ENCODE measurements at regions not wholly inside any gene's neighbourhood (a gene's known extent, or its start where the extent isn't known, plus 50 kb on each side); places are given as distances from the start of the nearest gene placed in this dataset.

DNA sequence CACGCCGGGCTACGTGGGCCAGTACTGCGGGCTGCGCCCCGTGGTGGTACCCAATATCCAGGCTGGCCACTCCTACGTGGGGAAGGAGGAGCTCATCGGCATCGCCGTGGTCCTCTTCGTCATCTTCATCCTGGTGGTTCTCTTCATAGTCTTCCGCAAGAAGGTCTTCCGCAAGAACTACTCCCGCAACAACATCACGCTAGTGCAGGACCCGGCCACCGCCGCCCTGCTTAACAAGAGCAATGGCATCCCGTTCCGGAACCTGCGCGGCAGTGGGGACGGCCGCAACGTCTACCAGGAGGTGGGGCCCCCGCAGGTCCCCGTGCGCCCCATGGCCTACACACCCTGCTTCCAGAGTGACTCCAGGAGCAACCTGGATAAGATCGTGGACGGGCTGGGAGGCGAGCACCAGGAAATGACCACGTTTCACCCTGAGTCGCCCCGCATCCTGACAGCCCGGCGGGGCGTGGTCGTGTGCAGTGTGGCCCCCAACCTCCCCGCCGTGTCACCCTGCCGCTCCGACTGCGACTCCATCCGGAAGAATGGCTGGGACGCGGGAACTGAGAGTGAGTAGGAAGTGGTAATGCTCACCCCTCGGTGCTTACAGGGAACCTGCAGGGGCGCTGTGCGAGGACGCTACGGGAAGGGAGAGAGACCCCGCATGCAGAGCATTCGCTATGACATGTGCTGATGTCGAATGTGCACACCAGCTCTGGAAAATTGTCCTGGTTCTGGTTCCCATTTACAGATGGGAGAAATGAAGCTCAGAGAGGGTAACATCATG is 86.4 kb upstream of the MTNR1B start:
- Histone ChIP-seq H3K23me2 (ENCODE audit: insufficient read length, low read depth, low read length, poor library complexity, severe bottlenecking) (no peaks in the 10 kb centered on the region), H2BK120ac (ENCODE audit: low read depth, low read length, poor library complexity, severe bottlenecking) (no peak overlapping the region), H2BK5ac (ENCODE audit: insufficient read length, low read length) (no peak overlapping the region), H3K4ac (ENCODE audit: low read depth, low read length) (no peak overlapping the region), H3K18ac (ENCODE audit: insufficient read length, low read depth, low read length) (no peak overlapping the region), H2BK15ac (ENCODE audit: low read depth, low read length) (no peak overlapping the region), H2BK12ac (ENCODE audit: insufficient read length, low read depth, low read length) (no peak overlapping the region), H3K56ac (ENCODE audit: insufficient read length, low read depth, low read length) (no peak overlapping the region), H3K14ac (ENCODE audit: insufficient read depth, low read length) (no peak overlapping the region), H3K4me1 (ENCODE audit: insufficient read depth, low read length) (0 out of 2 replicates have a peak, but pooled peaks cover 3% of the 10 kb centered on the region), H2BK20ac (ENCODE audit: low read depth, low read length, poor library complexity, severe bottlenecking) (no peak overlapping the region), H3K79me1 (ENCODE audit: insufficient read depth, low read depth, low read length, poor library complexity, severe bottlenecking) (no peaks in the 10 kb centered on the region), H3K27me3 (ENCODE audit: insufficient read depth, low read length) (no peaks in the 10 kb centered on the region), H3K27ac (ENCODE audit: insufficient read length, low read depth, low read length) (no peak overlapping the region), H4K20me1 (ENCODE audit: control insufficient read depth, insufficient read depth, insufficient read length) (no peaks in the 10 kb centered on the region), H3T11ph (ENCODE audit: low read length) (no peak overlapping the region), H4K8ac (replicated peaks; ENCODE audit: insufficient read length, low read depth, low read length) (no peak overlapping the region), H3K79me2 (ENCODE audit: insufficient read depth, low read length) (no peaks in the 10 kb centered on the region), H3K9ac (ENCODE audit: extremely low read depth, insufficient read length, low read length) (no peak overlapping the region), H4K5ac (ENCODE audit: insufficient read length, low read depth, low read length) (no peak overlapping the region), H2AFZ (ENCODE audit: low read length) (no peak overlapping the region), H3K4me2 (ENCODE audit: insufficient read depth, insufficient read length, low read length) (no peak overlapping the region), H2AK5ac (ENCODE audit: insufficient read length, low read length) (no peak overlapping the region), H3K9me3 (ENCODE audit: control insufficient read depth, low read depth, low read length) (no peaks in the 10 kb centered on the region), H3K23ac (ENCODE audit: insufficient read length, low read depth, low read length) (no peak overlapping the region), H4K91ac (ENCODE audit: insufficient read length, low read depth, low read length) (no peak overlapping the region)
- Mint-ChIP-seq H3K27me3 (ENCODE audit: low read depth) (no peaks in the 10 kb centered on the region), H3K4me3 (no peak overlapping the region), H3K36me3 (ENCODE audit: insufficient read depth in 1 of 3, low read depth in 3 of 3) (peaks cover 3 to 15% (median 9%) of the 10 kb centered on the region in 3 experiments; a peak in 5 of 7 replicates), H3K4me1 (peaks cover 0 to 2% of the 10 kb centered on the region in 2 experiments; a peak in 2 of 4 replicates), H3K9me3 (no peaks in the 10 kb centered on the region), H3K27ac (no peak overlapping the region)
- DNase-seq: no peak
- TF ChIP-seq, protein P1, sequence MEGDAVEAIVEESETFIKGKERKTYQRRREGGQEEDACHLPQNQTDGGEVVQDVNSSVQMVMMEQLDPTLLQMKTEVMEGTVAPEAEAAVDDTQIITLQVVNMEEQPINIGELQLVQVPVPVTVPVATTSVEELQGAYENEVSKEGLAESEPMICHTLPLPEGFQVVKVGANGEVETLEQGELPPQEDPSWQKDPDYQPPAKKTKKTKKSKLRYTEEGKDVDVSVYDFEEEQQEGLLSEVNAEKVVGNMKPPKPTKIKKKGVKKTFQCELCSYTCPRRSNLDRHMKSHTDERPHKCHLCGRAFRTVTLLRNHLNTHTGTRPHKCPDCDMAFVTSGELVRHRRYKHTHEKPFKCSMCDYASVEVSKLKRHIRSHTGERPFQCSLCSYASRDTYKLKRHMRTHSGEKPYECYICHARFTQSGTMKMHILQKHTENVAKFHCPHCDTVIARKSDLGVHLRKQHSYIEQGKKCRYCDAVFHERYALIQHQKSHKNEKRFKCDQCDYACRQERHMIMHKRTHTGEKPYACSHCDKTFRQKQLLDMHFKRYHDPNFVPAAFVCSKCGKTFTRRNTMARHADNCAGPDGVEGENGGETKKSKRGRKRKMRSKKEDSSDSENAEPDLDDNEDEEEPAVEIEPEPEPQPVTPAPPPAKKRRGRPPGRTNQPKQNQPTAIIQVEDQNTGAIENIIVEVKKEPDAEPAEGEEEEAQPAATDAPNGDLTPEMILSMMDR (conservative IDR thresholded peaks at IDR 0.05): no peak
- WGBS (ENCODE audit: extremely low coverage, insufficient read length, low lambda C conversion rate): no CpG with 5 or more reads among the region's 54 CpGs
